HL-60 (cell line): ENCODE measurements at regions not wholly inside any gene's neighbourhood (a gene's known extent, or its start where the extent isn't known, plus 50 kb on each side); places are given as distances from the start of the nearest gene placed in this dataset.

Experiments
- DNase-seq, 2 experiments: peaks; one replicate each; pipeline ENCODE4 v3.0.0-alpha.2; 2010 to 2020; ENCODE audit warnings: low read depth in 1 of 2, low spot score in 1 of 2
- H3K27ac ChIP-seq: fragments of 250-450 bp; sonication (Bioruptor Pico); replicated peaks from 2 replicates; pipeline ENCODE4 v1.5.1; 2020; ENCODE audit warnings: mild to moderate bottlenecking, moderate library complexity
- H3K27me3 ChIP-seq: fragments of 250-450 bp; sonication (Bioruptor Pico); 2 replicates; pipeline ENCODE4 v1.5.1; 2021; ENCODE audit warnings: mild to moderate bottlenecking, moderate library complexity; ENCODE audit not compliant: insufficient read depth, poor library complexity, severe bottlenecking
- H3K4me3 ChIP-seq: replicated peaks from 2 replicates; pipeline ENCODE4 v1.5.1; 2011; ENCODE audit warnings: mild to moderate bottlenecking, control low read depth, low read length; ENCODE audit not compliant: insufficient read depth
- CTCF ChIP-seq: IDR thresholded peaks from one replicate; pipeline ENCODE4 v1.5.1; 2011; ENCODE audit warnings: low read length, control low read depth, inconsistent platforms; ENCODE audit not compliant: insufficient read depth
- GABPA ChIP-seq: IDR thresholded peaks from 2 replicates; pipeline ENCODE4 v1.6.1; 2012; ENCODE audit warnings: low read depth
- POLR2AphosphoS5 ChIP-seq: IDR thresholded peaks from 2 replicates; pipeline ENCODE4 v1.6.1; 2012; ENCODE audit warnings: low read depth
- SPI1 ChIP-seq: IDR thresholded peaks from 2 replicates; pipeline ENCODE4 v1.6.1; 2012; ENCODE audit warnings: low read depth, mild to moderate bottlenecking, borderline replicate concordance
- TF ChIP-seq, protein P1 (sequence below): IDR thresholded peaks from 2 replicates; pipeline ENCODE4 v1.6.1; 2012; ENCODE audit warnings: low read depth; ENCODE audit not compliant: insufficient replicate concordance

- H3K27me3 ChIP-seq, result no peaks in the 10 kb centered on the region
- no peak overlapping the region for H3K27ac ChIP-seq
- no peak for DNase-seq
- no peak for TF ChIP-seq SPI1
- TF ChIP-seq, protein P1, sequence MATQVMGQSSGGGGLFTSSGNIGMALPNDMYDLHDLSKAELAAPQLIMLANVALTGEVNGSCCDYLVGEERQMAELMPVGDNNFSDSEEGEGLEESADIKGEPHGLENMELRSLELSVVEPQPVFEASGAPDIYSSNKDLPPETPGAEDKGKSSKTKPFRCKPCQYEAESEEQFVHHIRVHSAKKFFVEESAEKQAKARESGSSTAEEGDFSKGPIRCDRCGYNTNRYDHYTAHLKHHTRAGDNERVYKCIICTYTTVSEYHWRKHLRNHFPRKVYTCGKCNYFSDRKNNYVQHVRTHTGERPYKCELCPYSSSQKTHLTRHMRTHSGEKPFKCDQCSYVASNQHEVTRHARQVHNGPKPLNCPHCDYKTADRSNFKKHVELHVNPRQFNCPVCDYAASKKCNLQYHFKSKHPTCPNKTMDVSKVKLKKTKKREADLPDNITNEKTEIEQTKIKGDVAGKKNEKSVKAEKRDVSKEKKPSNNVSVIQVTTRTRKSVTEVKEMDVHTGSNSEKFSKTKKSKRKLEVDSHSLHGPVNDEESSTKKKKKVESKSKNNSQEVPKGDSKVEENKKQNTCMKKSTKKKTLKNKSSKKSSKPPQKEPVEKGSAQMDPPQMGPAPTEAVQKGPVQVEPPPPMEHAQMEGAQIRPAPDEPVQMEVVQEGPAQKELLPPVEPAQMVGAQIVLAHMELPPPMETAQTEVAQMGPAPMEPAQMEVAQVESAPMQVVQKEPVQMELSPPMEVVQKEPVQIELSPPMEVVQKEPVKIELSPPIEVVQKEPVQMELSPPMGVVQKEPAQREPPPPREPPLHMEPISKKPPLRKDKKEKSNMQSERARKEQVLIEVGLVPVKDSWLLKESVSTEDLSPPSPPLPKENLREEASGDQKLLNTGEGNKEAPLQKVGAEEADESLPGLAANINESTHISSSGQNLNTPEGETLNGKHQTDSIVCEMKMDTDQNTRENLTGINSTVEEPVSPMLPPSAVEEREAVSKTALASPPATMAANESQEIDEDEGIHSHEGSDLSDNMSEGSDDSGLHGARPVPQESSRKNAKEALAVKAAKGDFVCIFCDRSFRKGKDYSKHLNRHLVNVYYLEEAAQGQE, result no peak
- no peak for TF ChIP-seq GABPA
- TF ChIP-seq POLR2AphosphoS5, result no peak
- no peak for TF ChIP-seq CTCF
- no peak overlapping the region for H3K4me3 ChIP-seq
Observed at GRCh38 chr14:49008363-49008762, 577.8 kb downstream of the RPS29 start.

GRCh38 chr14:48991141-48991540, 595.0 kb downstream of the RPS29 start:
- H3K27me3 ChIP-seq, result no peaks in the 10 kb centered on the region
- no peak overlapping the region for H3K4me3 ChIP-seq
- no peak for DNase-seq
- H3K27ac ChIP-seq, result no peak overlapping the region
- TF ChIP-seq CTCF (no peak), SPI1 (no peak), POLR2AphosphoS5 (no peak), GABPA (no peak)
- TF ChIP-seq, protein P1, result no peak

- Histone ChIP-seq H3K27me3 (no peaks in the 10 kb centered on the region), H3K27ac (no peak overlapping the region), H3K4me3 (no peak overlapping the region)
- DNase-seq, result no peak
- TF ChIP-seq POLR2AphosphoS5, result no peak
- TF ChIP-seq, protein P1, result no peak
- no peak for TF ChIP-seq GABPA
- TF ChIP-seq SPI1, result no peak
- no peak for TF ChIP-seq CTCF
Observed at GRCh38 chr14:48983351-48983888, 602.8 kb downstream of the RPS29 start.
